ENCODE measurements at regions not wholly inside any gene's neighbourhood (a gene's known extent, or its start where the extent isn't known, plus 50 kb on each side); places are given as distances from the start of the nearest gene placed in this dataset.
A peak's percentile ranks its signal among the peaks of the same experiment; 100 is the strongest.

DNA sequence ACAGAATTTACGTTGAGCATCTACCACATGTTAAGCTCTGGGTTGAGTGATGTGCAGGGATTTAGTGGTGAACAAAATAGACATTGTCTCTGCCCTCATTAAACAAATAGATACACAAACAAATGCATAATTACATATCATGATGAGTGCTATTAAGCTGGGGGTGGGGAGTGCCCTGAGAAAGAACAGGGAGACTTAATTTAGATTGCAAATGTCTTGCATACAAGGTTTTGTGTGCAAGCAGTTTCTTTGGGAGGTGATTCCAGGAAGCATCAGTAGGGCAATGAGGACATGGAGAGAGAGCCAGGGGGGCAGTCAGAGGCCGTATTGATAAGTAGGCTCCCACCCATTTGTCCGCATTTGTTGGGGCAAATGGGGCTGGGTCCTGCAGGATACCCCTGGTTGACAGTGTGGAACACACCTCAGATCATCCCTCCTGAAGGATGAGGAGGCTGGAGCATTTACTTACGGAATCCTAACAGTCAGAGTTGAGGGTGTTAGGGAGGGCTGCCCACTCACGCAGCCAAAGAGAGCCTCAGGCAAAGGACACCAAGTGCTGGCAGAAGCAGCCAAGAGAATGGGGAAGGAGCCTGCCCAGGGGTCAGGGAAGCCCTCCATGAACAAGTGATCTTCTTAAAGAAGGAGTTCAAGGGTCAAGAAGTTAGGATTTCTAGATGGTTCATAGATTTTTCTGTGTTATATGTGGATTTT, 245.9 kb downstream of the BCOR start:
- H3K18ac ChIP-seq (ENCODE audit: insufficient read length, low read depth, low read length), result no peak overlapping the region
- no peak overlapping the region for H3K4ac ChIP-seq (ENCODE audit: low read depth, low read length)
- H3K27me3 ChIP-seq (ENCODE audit: insufficient read depth, low read length), result no peaks in the 10 kb centered on the region
- TF ChIP-seq, protein P1, sequence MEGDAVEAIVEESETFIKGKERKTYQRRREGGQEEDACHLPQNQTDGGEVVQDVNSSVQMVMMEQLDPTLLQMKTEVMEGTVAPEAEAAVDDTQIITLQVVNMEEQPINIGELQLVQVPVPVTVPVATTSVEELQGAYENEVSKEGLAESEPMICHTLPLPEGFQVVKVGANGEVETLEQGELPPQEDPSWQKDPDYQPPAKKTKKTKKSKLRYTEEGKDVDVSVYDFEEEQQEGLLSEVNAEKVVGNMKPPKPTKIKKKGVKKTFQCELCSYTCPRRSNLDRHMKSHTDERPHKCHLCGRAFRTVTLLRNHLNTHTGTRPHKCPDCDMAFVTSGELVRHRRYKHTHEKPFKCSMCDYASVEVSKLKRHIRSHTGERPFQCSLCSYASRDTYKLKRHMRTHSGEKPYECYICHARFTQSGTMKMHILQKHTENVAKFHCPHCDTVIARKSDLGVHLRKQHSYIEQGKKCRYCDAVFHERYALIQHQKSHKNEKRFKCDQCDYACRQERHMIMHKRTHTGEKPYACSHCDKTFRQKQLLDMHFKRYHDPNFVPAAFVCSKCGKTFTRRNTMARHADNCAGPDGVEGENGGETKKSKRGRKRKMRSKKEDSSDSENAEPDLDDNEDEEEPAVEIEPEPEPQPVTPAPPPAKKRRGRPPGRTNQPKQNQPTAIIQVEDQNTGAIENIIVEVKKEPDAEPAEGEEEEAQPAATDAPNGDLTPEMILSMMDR (conservative IDR thresholded peaks at IDR 0.05), result no peak
- peak overlapping the region; percentile 4 for H3K4me2 ChIP-seq (ENCODE audit: insufficient read depth, insufficient read length, low read length)
- H3K79me1 ChIP-seq (ENCODE audit: insufficient read depth, low read depth, low read length, poor library complexity, severe bottlenecking), result no peaks in the 10 kb centered on the region
- H4K20me1 ChIP-seq (ENCODE audit: control insufficient read depth, insufficient read depth, insufficient read length), result no peaks in the 10 kb centered on the region
- H3K27me3 Mint-ChIP-seq (ENCODE audit: low read depth), result no peaks in the 10 kb centered on the region
- H3K9ac ChIP-seq (ENCODE audit: extremely low read depth, insufficient read length, low read length), result no peak overlapping the region
- no peak overlapping the region for H2AK5ac ChIP-seq (ENCODE audit: insufficient read length, low read length)
- no peak overlapping the region for H4K5ac ChIP-seq (ENCODE audit: insufficient read length, low read depth, low read length)
- no peaks in the 10 kb centered on the region for H3K79me2 ChIP-seq (ENCODE audit: insufficient read depth, low read length)
- peaks cover 65 to 68% of the 10 kb centered on the region in 2 experiments for H3K9me3 Mint-ChIP-seq
- no peaks in the 10 kb centered on the region for H3K9me3 ChIP-seq (ENCODE audit: control insufficient read depth, low read depth, low read length)
- H3K4me3 Mint-ChIP-seq, result peak overlapping the region in 1 of 2 experiments; percentile 18; a peak in 1 of 5 replicates
- H3K14ac ChIP-seq (ENCODE audit: insufficient read depth, low read length), result 0 out of 2 replicates have a peak overlapping the region, but pooled peaks have one; percentile 13
- H3K23me2 ChIP-seq (ENCODE audit: insufficient read length, low read depth, low read length, poor library complexity, severe bottlenecking), result no peaks in the 10 kb centered on the region
- no peak overlapping the region for H3K56ac ChIP-seq (ENCODE audit: insufficient read length, low read depth, low read length)
- H2AFZ ChIP-seq (ENCODE audit: low read length), result no peak overlapping the region
- H2BK12ac ChIP-seq (ENCODE audit: insufficient read length, low read depth, low read length), result no peak overlapping the region
- no peak overlapping the region for H3T11ph ChIP-seq (ENCODE audit: low read length)
- H4K91ac ChIP-seq (ENCODE audit: insufficient read length, low read depth, low read length), result no peak overlapping the region
- H3K27ac ChIP-seq (ENCODE audit: insufficient read length, low read depth, low read length), result no peak overlapping the region
- H2BK20ac ChIP-seq (ENCODE audit: low read depth, low read length, poor library complexity, severe bottlenecking), result no peak overlapping the region
- H3K4me1 ChIP-seq (ENCODE audit: insufficient read depth, low read length), result peaks cover 27% of the 10 kb centered on the region; the same call in 1 of the 2 replicates
- H3K4me1 Mint-ChIP-seq, result peaks cover 64 to 70% of the 10 kb centered on the region in 2 experiments
- H2BK5ac ChIP-seq (ENCODE audit: insufficient read length, low read length), result no peak overlapping the region
- no peak overlapping the region for H2BK120ac ChIP-seq (ENCODE audit: low read depth, low read length, poor library complexity, severe bottlenecking)
- H2BK15ac ChIP-seq (ENCODE audit: low read depth, low read length), result no peak overlapping the region
- no peak overlapping the region for H3K23ac ChIP-seq (ENCODE audit: insufficient read length, low read depth, low read length)
- no peak overlapping the region for H4K8ac ChIP-seq (replicated peaks; ENCODE audit: insufficient read length, low read depth, low read length)
- H3K36me3 Mint-ChIP-seq (ENCODE audit: insufficient read depth in 1 of 3, low read depth in 3 of 3), result peaks cover 5 to 9% (median 7%) of the 10 kb centered on the region in 3 experiments
- WGBS (ENCODE audit: extremely low coverage, insufficient read length, low lambda C conversion rate), result no CpG with 5 or more reads among the region's 5 CpGs
- no peak overlapping the region for H3K27ac Mint-ChIP-seq
- DNase-seq, result no peak

Data from H9 (cell line).